DND-41 (cell line): ENCODE measurements at regions not wholly inside any gene's neighbourhood (a gene's known extent, or its start where the extent isn't known, plus 50 kb on each side); places are given as distances from the start of the nearest gene placed in this dataset.
A peak's percentile ranks its signal among the peaks of the same experiment; 100 is the strongest.

Source experiments
- ATAC-seq: fragments of 200-7000 bp; cut with Tn5 transposase; 3 replicates; pipeline ENCODE4 v1.9.1; 2021; ENCODE audit warnings: low read depth; ENCODE audit not compliant: insufficient read depth
- DNase-seq: peaks from one replicate; pipeline ENCODE4 v3.0.0-alpha.2; 2020
- H2AFZ ChIP-seq: 2 replicates; pipeline ENCODE4 v1.6.0; 2012; ENCODE audit warnings: low read depth, low read length
- H3K27ac ChIP-seq: 2 replicates; pipeline ENCODE4 v1.5.1; 2012; ENCODE audit warnings: low read length, inconsistent platforms
- H3K27me3 ChIP-seq: fragments of 200-600 bp; sonication (generic); 2 replicates; pipeline ENCODE4 v1.6.0; 2012; ENCODE audit warnings: low read length, mild to moderate bottlenecking, inconsistent platforms; ENCODE audit not compliant: insufficient read depth, poor library complexity
- H3K36me3 ChIP-seq: 2 replicates; pipeline ENCODE4 v1.5.1; 2012; ENCODE audit warnings: low read length, inconsistent platforms; ENCODE audit not compliant: insufficient read depth
- H3K4me1 ChIP-seq: 2 replicates; pipeline ENCODE4 v1.5.1; 2012; ENCODE audit warnings: mild to moderate bottlenecking, low read length; ENCODE audit not compliant: insufficient read depth
- H3K4me2 ChIP-seq: 2 replicates; pipeline ENCODE4 v1.6.0; 2012; ENCODE audit warnings: mild to moderate bottlenecking, moderate library complexity, low read length, inconsistent platforms; ENCODE audit not compliant: insufficient read depth
- H3K4me3 ChIP-seq, 2 experiments: fragments of 200-600 bp in 1 of 2; shearing (Covaris generic) in 1 of 2; 2 replicates each; pipeline ENCODE4 v1.5.1; 2012 to 2016; ENCODE audit warnings: inconsistent platforms in 2 of 2, low read length in 2 of 2, mild to moderate bottlenecking in 2 of 2, low read depth in 1 of 2, moderate library complexity in 1 of 2
- H3K79me2 ChIP-seq: 2 replicates; pipeline ENCODE4 v1.6.0; 2012; ENCODE audit warnings: low read length, inconsistent platforms; ENCODE audit not compliant: insufficient read depth
- H3K9ac ChIP-seq: 2 replicates; pipeline ENCODE4 v1.6.0; 2012; ENCODE audit warnings: low read depth, mild to moderate bottlenecking, inconsistent platforms, low read length, moderate library complexity
- H3K9me3 ChIP-seq: 2 replicates; pipeline ENCODE4 v1.5.1; 2012; ENCODE audit warnings: low read length, moderate library complexity, mild to moderate bottlenecking, inconsistent platforms; ENCODE audit not compliant: insufficient read depth, severe bottlenecking
- H4K20me1 ChIP-seq: 2 replicates; pipeline ENCODE4 v1.6.0; 2012; ENCODE audit warnings: low read length; ENCODE audit not compliant: insufficient read depth
- CTCF ChIP-seq: IDR thresholded peaks from 2 replicates; pipeline ENCODE4 v1.5.1; 2012; ENCODE audit warnings: borderline replicate concordance, low read length, moderate library complexity, mild to moderate bottlenecking; ENCODE audit not compliant: poor library complexity, severe bottlenecking; ENCODE audit errors: extremely low read depth
- EZH2 ChIP-seq: IDR thresholded peaks from 3 replicates; pipeline ENCODE4 v1.6.1; 2012; ENCODE audit warnings: borderline replicate concordance, low read depth, mild to moderate bottlenecking, moderate library complexity, low read length, inconsistent platforms; ENCODE audit not compliant: severe bottlenecking

GRCh38 chr2:239756031-239756789, 268.9 kb downstream of the NDUFA10 start:
- Histone ChIP-seq H2AFZ (no peak overlapping the region), H3K4me2 (no peak overlapping the region), H3K36me3 (no peaks in the 10 kb centered on the region), H3K4me3 (no peak overlapping the region), H3K27ac (no peak overlapping the region), H3K79me2 (0 out of 2 replicates have a peak, but pooled peaks cover 2% of the 10 kb centered on the region), H3K27me3 (no peaks in the 10 kb centered on the region), H3K4me1 (peaks cover 27% of the 10 kb centered on the region), H4K20me1 (no peaks in the 10 kb centered on the region), H3K9ac (no peak overlapping the region), H3K9me3 (peaks cover 12% of the 10 kb centered on the region)
- ATAC-seq, result no peak
- DNase-seq, result no peak
- TF ChIP-seq EZH2 (no peak), CTCF (no peak)

- peaks cover 32% of the 10 kb centered on the region for H3K4me1 ChIP-seq
- H3K4me2 ChIP-seq, result no peak overlapping the region
- TF ChIP-seq CTCF, result no peak
- TF ChIP-seq EZH2, result no peak
- H3K36me3 ChIP-seq, result no peaks in the 10 kb centered on the region
- H4K20me1 ChIP-seq, result no peaks in the 10 kb centered on the region
- H3K27me3 ChIP-seq, result no peaks in the 10 kb centered on the region
- H3K27ac ChIP-seq, result peak overlapping the region; percentile 97; the same call in 1 of the 2 replicates
- ATAC-seq, result no peak
- 0 out of 2 replicates have a peak, but pooled peaks cover 2% of the 10 kb centered on the region for H3K79me2 ChIP-seq
- H2AFZ ChIP-seq, result no peak overlapping the region
- no peak overlapping the region for H3K9ac ChIP-seq
- H3K4me3 ChIP-seq, result no peak overlapping the region
- H3K9me3 ChIP-seq, result no peaks in the 10 kb centered on the region
- no peak for DNase-seq
Observed at GRCh38 chr2:239753401-239753837, 271.7 kb downstream of the NDUFA10 start.

- Histone ChIP-seq H3K9ac (no peak overlapping the region), H4K20me1 (no peaks in the 10 kb centered on the region), H3K4me3 (no peak overlapping the region), H3K27ac (peak overlapping the region; percentile 97), H3K9me3 (no peaks in the 10 kb centered on the region), H3K4me1 (peaks cover 32% of the 10 kb centered on the region), H3K27me3 (no peaks in the 10 kb centered on the region), H2AFZ (no peak overlapping the region), H3K79me2 (0 out of 2 replicates have a peak, but pooled peaks cover 2% of the 10 kb centered on the region), H3K4me2 (no peak overlapping the region), H3K36me3 (no peaks in the 10 kb centered on the region)
- no peak for TF ChIP-seq EZH2
- TF ChIP-seq CTCF, result no peak
- DNase-seq (no peak), ATAC-seq (no peak)
Observed at GRCh38 chr2:239752951-239753350, 272.2 kb downstream of the NDUFA10 start.
